Osteocyte (in vitro differentiated cells): ENCODE measurements at regions not wholly inside any gene's neighbourhood (a gene's known extent, or its start where the extent isn't known, plus 50 kb on each side); places are given as distances from the start of the nearest gene placed in this dataset.

Source experiments
- DNase-seq: peaks from one replicate; pipeline ENCODE4 v3.0.0; 2021; ENCODE audit warnings: mixed read lengths; ENCODE audit not compliant: unreplicated experiment; ENCODE audit errors: extremely low spot score
- H3K27ac Mint-ChIP-seq: one replicate; pipeline ENCODE4 v1.8.0; 2021; ENCODE audit warnings: mild to moderate bottlenecking, mixed read lengths; ENCODE audit not compliant: unreplicated experiment
- H3K27me3 Mint-ChIP-seq: one replicate; pipeline ENCODE4 v1.8.0; 2021; ENCODE audit warnings: mixed read lengths; ENCODE audit not compliant: unreplicated experiment
- H3K36me3 Mint-ChIP-seq: one replicate; pipeline ENCODE4 v1.8.0; 2021; ENCODE audit warnings: mixed read lengths; ENCODE audit not compliant: unreplicated experiment
- H3K4me1 Mint-ChIP-seq: one replicate; pipeline ENCODE4 v1.8.0; 2021; ENCODE audit warnings: mixed read lengths; ENCODE audit not compliant: unreplicated experiment
- H3K4me3 Mint-ChIP-seq: one replicate; pipeline ENCODE4 v1.8.0; 2021; ENCODE audit warnings: mild to moderate bottlenecking, moderate library complexity, mixed read lengths; ENCODE audit not compliant: unreplicated experiment
- H3K9me3 Mint-ChIP-seq: one replicate; pipeline ENCODE4 v1.8.0; 2021; ENCODE audit warnings: mixed read lengths; ENCODE audit not compliant: unreplicated experiment
- TF ChIP-seq, protein P1 (sequence below): fragments of 200-600 bp; sonication (generic); IDR thresholded peaks from 2 replicates; pipeline ENCODE4 v1.5.0; 2021; ENCODE audit warnings: antibody characterized with exemption, mild to moderate bottlenecking, moderate library complexity

DNA sequence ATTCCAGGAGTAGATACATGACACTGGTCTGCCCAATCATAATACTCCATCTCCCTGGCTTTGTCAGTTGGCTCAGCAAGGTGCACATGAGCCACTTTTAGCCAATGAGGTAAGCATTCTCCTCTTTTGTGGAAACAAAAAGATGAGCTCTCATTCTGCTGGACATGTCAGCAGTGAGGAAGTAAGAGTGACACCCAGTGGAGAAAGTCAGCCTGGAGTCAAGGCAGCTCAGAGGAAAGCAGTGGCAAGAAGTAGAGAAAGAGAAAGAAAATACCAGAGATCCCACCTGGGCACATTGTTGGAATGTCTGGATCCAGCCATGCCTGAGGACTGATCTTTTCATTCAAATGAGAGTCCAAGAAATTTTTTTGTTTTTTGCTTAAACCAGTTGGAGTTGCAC, 496.9 kb upstream of the C16orf82 start:
- no peaks in the 10 kb centered on the region for H3K36me3 Mint-ChIP-seq
- H3K4me3 Mint-ChIP-seq = no peak overlapping the region
- no peaks in the 10 kb centered on the region for H3K27me3 Mint-ChIP-seq

DNA sequence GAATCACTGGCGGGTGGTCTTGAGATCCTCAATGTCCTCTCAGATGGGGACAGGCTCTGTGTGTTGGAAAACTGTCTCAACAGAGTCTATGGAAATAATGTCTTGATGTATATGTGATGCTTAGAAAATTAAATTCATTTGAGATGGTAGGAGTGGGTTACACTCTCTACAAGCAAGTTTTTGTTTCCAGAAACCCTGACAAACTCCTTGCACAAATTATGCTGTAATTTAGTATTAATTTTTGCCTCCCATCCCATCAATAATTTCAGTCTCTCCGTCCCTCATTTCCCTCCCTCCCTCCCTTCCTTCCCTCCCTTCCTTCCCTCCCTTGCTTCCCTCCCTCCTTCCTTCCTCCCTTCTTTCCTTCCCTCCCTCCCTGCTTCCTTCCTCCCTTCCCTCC, 488.0 kb upstream of the C16orf82 start:
- no peaks in the 10 kb centered on the region for H3K4me1 Mint-ChIP-seq
- H3K27ac Mint-ChIP-seq = no peak overlapping the region
- no peak for DNase-seq
- no peaks in the 10 kb centered on the region for H3K27me3 Mint-ChIP-seq
- H3K9me3 Mint-ChIP-seq = peaks cover 10% of the 10 kb centered on the region
- no peak overlapping the region for H3K4me3 Mint-ChIP-seq
- TF ChIP-seq, protein P1, sequence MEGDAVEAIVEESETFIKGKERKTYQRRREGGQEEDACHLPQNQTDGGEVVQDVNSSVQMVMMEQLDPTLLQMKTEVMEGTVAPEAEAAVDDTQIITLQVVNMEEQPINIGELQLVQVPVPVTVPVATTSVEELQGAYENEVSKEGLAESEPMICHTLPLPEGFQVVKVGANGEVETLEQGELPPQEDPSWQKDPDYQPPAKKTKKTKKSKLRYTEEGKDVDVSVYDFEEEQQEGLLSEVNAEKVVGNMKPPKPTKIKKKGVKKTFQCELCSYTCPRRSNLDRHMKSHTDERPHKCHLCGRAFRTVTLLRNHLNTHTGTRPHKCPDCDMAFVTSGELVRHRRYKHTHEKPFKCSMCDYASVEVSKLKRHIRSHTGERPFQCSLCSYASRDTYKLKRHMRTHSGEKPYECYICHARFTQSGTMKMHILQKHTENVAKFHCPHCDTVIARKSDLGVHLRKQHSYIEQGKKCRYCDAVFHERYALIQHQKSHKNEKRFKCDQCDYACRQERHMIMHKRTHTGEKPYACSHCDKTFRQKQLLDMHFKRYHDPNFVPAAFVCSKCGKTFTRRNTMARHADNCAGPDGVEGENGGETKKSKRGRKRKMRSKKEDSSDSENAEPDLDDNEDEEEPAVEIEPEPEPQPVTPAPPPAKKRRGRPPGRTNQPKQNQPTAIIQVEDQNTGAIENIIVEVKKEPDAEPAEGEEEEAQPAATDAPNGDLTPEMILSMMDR = no peak
- no peaks in the 10 kb centered on the region for H3K36me3 Mint-ChIP-seq

More for the DNA sequence above, 496.9 kb upstream of the C16orf82 start:
- Mint-ChIP-seq H3K27ac (no peak overlapping the region), H3K9me3 (no peaks in the 10 kb centered on the region), H3K4me1 (no peaks in the 10 kb centered on the region)
- no peak for DNase-seq
- TF ChIP-seq, protein P1 = peak; percentile 8

DNA sequence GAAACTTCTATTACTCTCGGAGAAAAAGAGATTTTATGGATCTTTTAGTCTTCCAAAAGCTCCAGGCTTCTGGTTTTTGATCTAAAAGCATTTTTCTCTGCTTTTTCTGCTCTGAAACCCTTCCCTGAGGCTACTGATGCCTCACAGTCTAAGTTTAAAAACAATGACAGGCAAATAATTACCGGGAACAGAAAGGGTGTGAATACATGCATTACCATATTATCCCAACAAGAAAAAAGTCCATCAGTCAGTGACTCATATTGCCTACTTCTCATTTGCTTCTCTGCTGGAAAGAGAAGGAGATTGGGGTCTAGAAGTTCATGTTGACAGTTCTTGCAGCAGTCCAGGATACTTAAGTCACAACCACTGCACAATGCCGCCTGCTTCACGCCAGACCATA, 482.9 kb upstream of the C16orf82 start:
- DNase-seq = no peak
- H3K4me1 Mint-ChIP-seq = no peaks in the 10 kb centered on the region
- no peak overlapping the region for H3K4me3 Mint-ChIP-seq
- no peaks in the 10 kb centered on the region for H3K36me3 Mint-ChIP-seq
- no peak overlapping the region for H3K27ac Mint-ChIP-seq
- no peaks in the 10 kb centered on the region for H3K27me3 Mint-ChIP-seq
- peaks cover 13% of the 10 kb centered on the region for H3K9me3 Mint-ChIP-seq
- TF ChIP-seq, protein P1 = no peak

DNA sequence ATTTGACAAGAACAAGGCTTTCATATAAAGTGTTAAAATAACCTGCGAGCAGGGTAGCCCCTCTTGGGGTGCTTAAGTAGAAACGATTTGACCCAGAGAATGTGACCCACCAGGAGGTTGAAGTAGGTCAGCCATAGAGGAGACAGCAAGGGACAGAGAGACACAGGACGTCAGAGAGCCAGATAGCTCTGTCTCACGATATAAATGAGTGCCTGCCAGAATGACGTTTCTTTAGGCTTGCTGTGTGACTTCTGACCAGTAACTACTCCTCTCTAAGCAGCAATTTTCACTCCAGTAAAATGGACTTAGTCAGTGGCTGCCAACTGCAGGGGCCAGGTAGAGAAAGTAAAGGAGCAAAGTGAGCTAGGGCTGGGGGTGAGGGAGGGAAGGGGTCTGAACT, 473.0 kb upstream of the C16orf82 start:
- Mint-ChIP-seq H3K36me3 (no peaks in the 10 kb centered on the region), H3K4me3 (no peak overlapping the region), H3K27me3 (no peaks in the 10 kb centered on the region), H3K27ac (no peak overlapping the region), H3K9me3 (peaks cover 6% of the 10 kb centered on the region), H3K4me1 (no peaks in the 10 kb centered on the region)
- no peak for DNase-seq
- TF ChIP-seq, protein P1 = no peak

DNA sequence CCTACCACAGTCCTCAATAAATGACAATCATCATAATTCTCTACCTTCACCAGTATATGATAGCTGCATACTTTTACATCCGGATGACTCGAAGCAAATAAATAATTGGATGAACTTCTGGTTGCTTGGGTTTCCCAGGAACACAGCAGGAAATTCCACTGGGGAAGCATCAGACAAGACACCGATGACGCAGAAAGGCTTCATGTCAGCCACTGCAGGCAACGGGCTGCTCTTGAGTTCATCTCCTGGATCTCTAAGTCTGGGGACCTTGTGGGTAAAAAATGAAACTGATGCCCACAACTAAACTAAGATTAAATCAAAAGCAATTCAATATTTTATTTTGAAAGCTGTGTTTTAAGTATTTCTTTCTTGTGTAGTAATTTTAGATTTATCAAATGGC, 472.1 kb upstream of the C16orf82 start:
- Mint-ChIP-seq H3K27me3 (no peaks in the 10 kb centered on the region), H3K9me3 (peaks cover 6% of the 10 kb centered on the region), H3K36me3 (no peaks in the 10 kb centered on the region), H3K27ac (no peak overlapping the region), H3K4me3 (no peak overlapping the region), H3K4me1 (no peaks in the 10 kb centered on the region)
- DNase-seq = no peak
- TF ChIP-seq, protein P1 = no peak
